ENCODE measurements at regions not wholly inside any gene's neighbourhood (a gene's known extent, or its start where the extent isn't known, plus 50 kb on each side); places are given as distances from the start of the nearest gene placed in this dataset.

DNA sequence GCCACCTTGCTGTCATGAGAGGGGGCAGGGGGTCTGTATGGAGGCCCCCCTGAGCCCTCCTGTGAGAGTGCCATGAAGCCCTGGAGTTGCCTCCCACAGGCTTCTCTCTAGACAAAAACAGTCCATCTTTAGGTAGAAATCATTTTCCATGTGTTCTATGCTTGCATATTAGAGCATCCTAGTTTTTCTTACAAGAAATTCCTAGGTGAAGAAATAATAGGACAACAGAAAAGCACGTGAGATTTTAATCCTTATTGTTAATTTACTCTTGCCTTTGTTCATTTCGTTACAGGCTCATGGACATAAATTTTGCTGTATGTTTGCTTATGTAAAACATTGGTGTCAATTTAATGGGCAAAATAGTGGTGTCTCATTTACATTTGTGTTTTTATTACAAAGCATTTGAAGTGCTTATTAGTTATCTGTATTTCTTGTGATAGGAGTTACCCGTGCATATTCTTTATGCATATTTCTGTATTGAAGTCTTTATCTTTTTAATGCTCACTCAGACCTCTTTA is 336.9 kb upstream of the RAB6C start:
- TF ChIP-seq CTCF (IDR thresholded peaks at IDR 0.05; ENCODE audit: insufficient read depth, low read length): no peak
- DNase-seq (ENCODE audit: low read depth): no peak
- H3K4me3 ChIP-seq (ENCODE audit: low read depth, low read length): no peak overlapping the region

GRCh38 chr2:129645335-129645734 is 334.1 kb upstream of the RAB6C start:
- no peak overlapping the region for H3K4me3 ChIP-seq (ENCODE audit: low read depth, low read length)
- no peak for DNase-seq (ENCODE audit: low read depth)
- TF ChIP-seq CTCF (IDR thresholded peaks at IDR 0.05; ENCODE audit: insufficient read depth, low read length): no peak

GRCh38 chr2:129646107-129646506 is 333.4 kb upstream of the RAB6C start:
- no peak for DNase-seq (ENCODE audit: low read depth)
- no peak for TF ChIP-seq CTCF (IDR thresholded peaks at IDR 0.05; ENCODE audit: insufficient read depth, low read length)
- no peak overlapping the region for H3K4me3 ChIP-seq (ENCODE audit: low read depth, low read length)

- DNase-seq (ENCODE audit: low read depth): no peak
- no peak for TF ChIP-seq CTCF (IDR thresholded peaks at IDR 0.05; ENCODE audit: insufficient read depth, low read length)
- H3K4me3 ChIP-seq (ENCODE audit: low read depth, low read length): no peak overlapping the region
Observed at GRCh38 chr2:129653246-129653645, 326.2 kb upstream of the RAB6C start.

DNA sequence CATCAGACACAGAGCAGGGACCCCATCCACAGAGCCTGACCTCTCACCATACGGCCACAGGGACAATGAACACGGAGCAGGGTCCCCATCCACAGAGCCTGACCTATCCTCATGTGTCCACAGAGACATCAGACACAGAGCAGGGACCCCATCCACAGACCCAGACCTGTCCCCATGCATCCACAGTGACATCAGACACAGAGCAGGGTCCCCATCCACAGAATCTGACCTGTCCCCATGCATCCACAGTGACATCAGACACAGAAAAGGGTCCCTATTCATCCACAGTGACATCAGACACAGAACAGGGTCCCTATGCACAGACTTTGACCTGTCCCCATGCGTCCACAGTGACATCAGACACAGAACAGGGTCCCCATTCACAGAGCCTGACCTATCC is 325.1 kb upstream of the RAB6C start:
- no peak for DNase-seq (ENCODE audit: low read depth)
- no peak for TF ChIP-seq CTCF (IDR thresholded peaks at IDR 0.05; ENCODE audit: insufficient read depth, low read length)
- no peak overlapping the region for H3K4me3 ChIP-seq (ENCODE audit: low read depth, low read length)

DNA sequence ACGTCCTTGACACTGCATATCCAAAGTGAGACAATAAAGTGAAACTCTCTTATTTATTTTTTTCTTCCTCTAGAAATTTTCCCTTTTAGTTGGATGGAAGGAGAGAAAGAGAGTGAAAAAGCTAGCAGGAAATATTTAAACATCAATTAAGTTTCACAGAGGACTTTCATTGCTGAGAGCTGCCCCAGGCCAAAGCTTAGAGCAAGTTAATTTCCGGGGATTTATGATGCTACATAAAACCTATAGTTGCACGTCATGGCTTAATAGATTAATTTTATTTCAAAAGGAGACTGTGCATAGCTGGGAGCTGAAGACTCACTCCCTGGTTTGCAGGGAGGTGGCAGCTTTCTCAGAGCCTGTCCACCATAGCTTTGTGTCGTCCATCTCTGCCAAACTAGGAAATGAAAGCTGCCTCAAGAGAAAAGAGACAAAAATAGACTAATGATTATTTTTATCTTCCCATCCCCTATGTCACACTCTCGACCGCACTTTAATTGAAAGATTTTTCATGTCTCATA is 323.3 kb upstream of the RAB6C start:
- no peak for DNase-seq (ENCODE audit: low read depth)
- no peak for TF ChIP-seq CTCF (IDR thresholded peaks at IDR 0.05; ENCODE audit: insufficient read depth, low read length)
- no peak overlapping the region for H3K4me3 ChIP-seq (ENCODE audit: low read depth, low read length)

DNA sequence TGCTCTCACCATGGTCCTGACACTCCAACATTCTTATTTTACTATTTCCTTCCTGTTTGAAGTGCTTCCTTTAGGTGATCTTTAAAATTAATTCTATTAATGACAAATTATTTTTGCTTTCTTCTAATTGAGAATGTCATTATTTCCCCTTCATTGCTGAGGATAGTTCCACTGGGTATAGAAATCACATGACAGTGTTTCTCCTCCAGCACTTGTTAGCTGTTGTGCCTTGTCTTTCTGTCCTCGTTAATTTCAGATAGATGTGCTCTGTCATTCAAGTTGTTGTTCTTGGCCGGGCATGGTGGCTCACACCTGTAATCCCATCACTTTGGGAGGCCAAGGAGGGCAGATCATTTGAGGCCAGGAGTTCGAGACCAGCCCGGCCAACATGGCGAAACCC is 321.0 kb upstream of the RAB6C start:
- DNase-seq (ENCODE audit: low read depth): no peak
- H3K4me3 ChIP-seq (ENCODE audit: low read depth, low read length): no peak overlapping the region
- TF ChIP-seq CTCF (IDR thresholded peaks at IDR 0.05; ENCODE audit: insufficient read depth, low read length): no peak

Measured in fibroblast of the aortic adventitia (primary cell).